ENCODE measurements at regions not wholly inside any gene's neighbourhood (a gene's known extent, or its start where the extent isn't known, plus 50 kb on each side); places are given as distances from the start of the nearest gene placed in this dataset.

- TF ChIP-seq CTCF (IDR thresholded peaks at IDR 0.05; ENCODE audit: borderline replicate concordance): peak; percentile 71
- no peaks in the 10 kb centered on the region for H3K9me3 ChIP-seq (replicated peaks)
- peak; percentile 23 for DNase-seq
- H3K36me3 ChIP-seq: no peaks in the 10 kb centered on the region
- no peak overlapping the region for H3K4me3 ChIP-seq
- no peaks in the 10 kb centered on the region for H3K4me1 ChIP-seq
- H3K27ac ChIP-seq (replicated peaks): no peak overlapping the region
- intact Hi-C loops (cut with micrococcal nuclease): no loop called here
- no peaks in the 10 kb centered on the region for H3K27me3 ChIP-seq (ENCODE audit: low read depth)
These were observed 818.2 kb downstream of the TLR4 start for GRCh38 chr9:118522093-118523028.

- Histone ChIP-seq H3K27me3 (ENCODE audit: low read depth) (no peaks in the 10 kb centered on the region), H3K9me3 (replicated peaks) (no peaks in the 10 kb centered on the region), H3K36me3 (no peaks in the 10 kb centered on the region), H3K27ac (replicated peaks) (no peak overlapping the region), H3K4me3 (no peak overlapping the region), H3K4me1 (peaks cover 17% of the 10 kb centered on the region)
- no peak for DNase-seq
- intact Hi-C loops (cut with micrococcal nuclease): no loop called here
- TF ChIP-seq CTCF (IDR thresholded peaks at IDR 0.05; ENCODE audit: borderline replicate concordance): no peak
These were observed 823.1 kb downstream of the TLR4 start for GRCh38 chr9:118527261-118527660.

- Histone ChIP-seq H3K27ac (replicated peaks) (peak overlapping the region; percentile 24), H3K27me3 (ENCODE audit: low read depth) (no peaks in the 10 kb centered on the region), H3K9me3 (replicated peaks) (no peaks in the 10 kb centered on the region), H3K36me3 (no peaks in the 10 kb centered on the region), H3K4me1 (peaks cover 17% of the 10 kb centered on the region), H3K4me3 (no peak overlapping the region)
- no peak for DNase-seq
- TF ChIP-seq CTCF (IDR thresholded peaks at IDR 0.05; ENCODE audit: borderline replicate concordance): no peak
- intact Hi-C loops (cut with micrococcal nuclease): no loop called here
These were observed 825.0 kb downstream of the TLR4 start for GRCh38 chr9:118529210-118529609.

- TF ChIP-seq CTCF (IDR thresholded peaks at IDR 0.05; ENCODE audit: borderline replicate concordance): no peak
- H3K4me1 ChIP-seq: peaks cover 17% of the 10 kb centered on the region
These were observed 825.5 kb downstream of the TLR4 start for GRCh38 chr9:118529624-118530214.

GRCh38 chr9:118532592-118532991 lies 828.4 kb downstream of the TLR4 start:
- Histone ChIP-seq H3K27ac (replicated peaks) (no peak overlapping the region), H3K4me1 (peaks cover 17% of the 10 kb centered on the region), H3K27me3 (ENCODE audit: low read depth) (no peaks in the 10 kb centered on the region), H3K36me3 (no peaks in the 10 kb centered on the region), H3K9me3 (replicated peaks) (no peaks in the 10 kb centered on the region), H3K4me3 (no peak overlapping the region)
- no peak for TF ChIP-seq CTCF (IDR thresholded peaks at IDR 0.05; ENCODE audit: borderline replicate concordance)
- intact Hi-C loops (cut with micrococcal nuclease): no loop called here
- no peak for DNase-seq

More at GRCh38 chr9:118529624-118530214, 825.5 kb downstream of the TLR4 start:
- no peak for DNase-seq
- Histone ChIP-seq H3K36me3 (no peaks in the 10 kb centered on the region), H3K27me3 (ENCODE audit: low read depth) (no peaks in the 10 kb centered on the region), H3K27ac (replicated peaks) (peak overlapping the region; percentile 24), H3K4me3 (no peak overlapping the region), H3K9me3 (replicated peaks) (no peaks in the 10 kb centered on the region)
- intact Hi-C loops (cut with micrococcal nuclease): no loop called here

Data from left ventricle myocardium inferior (tissue), 1 donor.